Endodermal cell (in vitro differentiated cells): ENCODE measurements at regions not wholly inside any gene's neighbourhood (a gene's known extent, or its start where the extent isn't known, plus 50 kb on each side); places are given as distances from the start of the nearest gene placed in this dataset.

Experiments used
- DNase-seq: peaks from one replicate; pipeline ENCODE4 v3.0.0-alpha.2; 2017
- H3K27ac ChIP-seq: 2 replicates; pipeline ENCODE4 v1.5.1; 2013; ENCODE audit warnings: mild to moderate bottlenecking, low read depth, low read length, moderate library complexity
- H3K27me3 ChIP-seq: 2 replicates; pipeline ENCODE4 v1.6.1; 2013; ENCODE audit warnings: mild to moderate bottlenecking, low read length, moderate library complexity; ENCODE audit not compliant: insufficient read depth, control insufficient read depth, poor library complexity, severe bottlenecking
- H3K36me3 ChIP-seq: 2 replicates; pipeline ENCODE4 v1.7.0; 2013; ENCODE audit warnings: mild to moderate bottlenecking, low read length, moderate library complexity; ENCODE audit not compliant: control insufficient read depth, insufficient read depth
- H3K4me1 ChIP-seq: one replicate; pipeline ENCODE4 v1.7.0; 2013; ENCODE audit warnings: low read length; ENCODE audit not compliant: control insufficient read depth, insufficient read depth
- H3K4me3 ChIP-seq: 2 replicates; pipeline ENCODE4 v1.5.1; 2013; ENCODE audit warnings: mild to moderate bottlenecking, low read length, moderate library complexity
- H3K9ac ChIP-seq: 2 replicates; pipeline ENCODE4 v1.6.1; 2013; ENCODE audit warnings: mild to moderate bottlenecking, low read length, moderate library complexity; ENCODE audit not compliant: poor library complexity, severe bottlenecking; ENCODE audit errors: extremely low read depth
- H3K9me3 ChIP-seq: 2 replicates; pipeline ENCODE4 v1.6.1; 2013; ENCODE audit warnings: mild to moderate bottlenecking, low read length, moderate library complexity; ENCODE audit not compliant: control insufficient read depth
- H3K27ac Mint-ChIP-seq: 2 replicates; pipeline ENCODE4 v1.8.0; 2020; ENCODE audit warnings: mixed read lengths
- H3K27me3 Mint-ChIP-seq: 2 replicates; pipeline ENCODE4 v1.8.0; 2021; ENCODE audit warnings: mild to moderate bottlenecking, mixed read lengths; ENCODE audit not compliant: insufficient read depth
- H3K36me3 Mint-ChIP-seq: 2 replicates; pipeline ENCODE4 v1.8.0; 2020; ENCODE audit warnings: low read depth, mixed read lengths
- H3K4me1 Mint-ChIP-seq: 2 replicates; pipeline ENCODE4 v1.8.0; 2020; ENCODE audit warnings: mixed read lengths
- H3K4me3 Mint-ChIP-seq: 2 replicates; pipeline ENCODE4 v1.8.0; 2020; ENCODE audit warnings: mild to moderate bottlenecking, moderate library complexity, mixed read lengths
- H3K9me3 Mint-ChIP-seq: 2 replicates; pipeline ENCODE4 v1.8.0; 2020; ENCODE audit warnings: mild to moderate bottlenecking, mixed read lengths
- WGBS, 2 experiments: methylation state at CpG; one replicate each; pipeline versions ENCODE4 v1.1.5 to v1.1.7; 2013; ENCODE audit warnings: missing lambda C conversion rate in 2 of 2, mixed read lengths in 1 of 2; ENCODE audit not compliant: insufficient coverage in 1 of 2, insufficient read length in 1 of 2; 5-methylcytosine and 5-hydroxymethylcytosine counted together
- TF ChIP-seq, protein P1 (sequence below): fragments of 200-600 bp; sonication (generic); conservative IDR thresholded peaks from 2 replicates; pipeline ENCODE4 v1.5.0; 2021; ENCODE audit warnings: antibody characterized with exemption, mild to moderate bottlenecking

- Histone ChIP-seq H3K27ac (no peak overlapping the region), H3K27me3 (no peaks in the 10 kb centered on the region), H3K9me3 (no peaks in the 10 kb centered on the region), H3K9ac (no peak overlapping the region), H3K36me3 (no peaks in the 10 kb centered on the region), H3K4me3 (no peak overlapping the region), H3K4me1 (no peaks in the 10 kb centered on the region)
- no peaks in the 10 kb centered on the region for H3K9me3 Mint-ChIP-seq
- H3K4me3 Mint-ChIP-seq = no peak overlapping the region
- H3K4me1 Mint-ChIP-seq = no peaks in the 10 kb centered on the region
- TF ChIP-seq, protein P1, sequence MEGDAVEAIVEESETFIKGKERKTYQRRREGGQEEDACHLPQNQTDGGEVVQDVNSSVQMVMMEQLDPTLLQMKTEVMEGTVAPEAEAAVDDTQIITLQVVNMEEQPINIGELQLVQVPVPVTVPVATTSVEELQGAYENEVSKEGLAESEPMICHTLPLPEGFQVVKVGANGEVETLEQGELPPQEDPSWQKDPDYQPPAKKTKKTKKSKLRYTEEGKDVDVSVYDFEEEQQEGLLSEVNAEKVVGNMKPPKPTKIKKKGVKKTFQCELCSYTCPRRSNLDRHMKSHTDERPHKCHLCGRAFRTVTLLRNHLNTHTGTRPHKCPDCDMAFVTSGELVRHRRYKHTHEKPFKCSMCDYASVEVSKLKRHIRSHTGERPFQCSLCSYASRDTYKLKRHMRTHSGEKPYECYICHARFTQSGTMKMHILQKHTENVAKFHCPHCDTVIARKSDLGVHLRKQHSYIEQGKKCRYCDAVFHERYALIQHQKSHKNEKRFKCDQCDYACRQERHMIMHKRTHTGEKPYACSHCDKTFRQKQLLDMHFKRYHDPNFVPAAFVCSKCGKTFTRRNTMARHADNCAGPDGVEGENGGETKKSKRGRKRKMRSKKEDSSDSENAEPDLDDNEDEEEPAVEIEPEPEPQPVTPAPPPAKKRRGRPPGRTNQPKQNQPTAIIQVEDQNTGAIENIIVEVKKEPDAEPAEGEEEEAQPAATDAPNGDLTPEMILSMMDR = no peak
- no peaks in the 10 kb centered on the region for H3K36me3 Mint-ChIP-seq
- WGBS, 2 experiments = 82 to 100% methylated on average over 1 to 2 of the region's 2 CpGs
- H3K27ac Mint-ChIP-seq = no peak overlapping the region
- peaks cover 23% of the 10 kb centered on the region for H3K27me3 Mint-ChIP-seq
- DNase-seq = no peak
Observed at GRCh38 chr6:33895988-33896387, 92.2 kb upstream of the MLN start.

GRCh38 chr6:33895296-33895695, 91.5 kb upstream of the MLN start:
- H3K9me3 Mint-ChIP-seq = no peaks in the 10 kb centered on the region

DNA sequence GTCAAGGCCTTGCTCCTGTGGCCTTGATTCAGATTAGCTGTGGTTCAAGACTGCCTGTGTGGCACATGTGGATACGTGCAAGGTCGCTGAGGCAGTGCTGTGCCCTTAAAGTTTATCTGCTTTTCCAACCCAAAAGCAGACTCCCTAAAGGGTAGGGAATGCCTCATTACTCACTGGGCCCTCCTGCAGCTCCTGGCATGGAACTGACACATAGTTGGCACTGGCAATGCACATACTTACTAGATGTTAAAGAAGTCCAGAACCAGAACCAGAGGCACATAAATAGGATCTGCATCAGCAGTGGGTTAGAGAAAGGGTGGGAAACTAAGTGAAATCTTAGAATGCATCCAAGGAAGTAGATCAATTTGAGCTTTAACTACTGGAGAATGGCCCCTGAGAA, 90.6 kb upstream of the MLN start:
- no peak overlapping the region for H3K27ac ChIP-seq
- H3K9ac ChIP-seq = no peak overlapping the region
- Mint-ChIP-seq H3K36me3 (no peaks in the 10 kb centered on the region), H3K27me3 (peaks cover 28% of the 10 kb centered on the region), H3K4me3 (no peak overlapping the region), H3K9me3 (no peaks in the 10 kb centered on the region), H3K4me1 (no peaks in the 10 kb centered on the region), H3K27ac (no peak overlapping the region)
- no peaks in the 10 kb centered on the region for H3K9me3 ChIP-seq
- no peaks in the 10 kb centered on the region for H3K36me3 ChIP-seq
- no peak for DNase-seq
- no peaks in the 10 kb centered on the region for H3K4me1 ChIP-seq
- H3K27me3 ChIP-seq = no peaks in the 10 kb centered on the region
- no peak overlapping the region for H3K4me3 ChIP-seq
- TF ChIP-seq, protein P1 = no peak
- 92 to 100% methylated on average over 2 of the region's 2 CpGs for WGBS, 2 experiments

More at GRCh38 chr6:33895296-33895695, 91.5 kb upstream of the MLN start:
- Mint-ChIP-seq H3K36me3 (no peaks in the 10 kb centered on the region), H3K4me3 (no peak overlapping the region), H3K27me3 (peaks cover 24% of the 10 kb centered on the region), H3K27ac (no peak overlapping the region), H3K4me1 (no peaks in the 10 kb centered on the region)
- Histone ChIP-seq H3K9me3 (no peaks in the 10 kb centered on the region), H3K9ac (no peak overlapping the region), H3K27me3 (no peaks in the 10 kb centered on the region), H3K4me1 (no peaks in the 10 kb centered on the region), H3K27ac (no peak overlapping the region), H3K4me3 (no peak overlapping the region), H3K36me3 (no peaks in the 10 kb centered on the region)
- TF ChIP-seq, protein P1 = no peak
- WGBS, 2 experiments = 88 to 89% methylated on average over 3 of the region's 3 CpGs
- DNase-seq = no peak
